Uterus (tissue), 3 donors: ENCODE measurements at regions not wholly inside any gene's neighbourhood (a gene's known extent, or its start where the extent isn't known, plus 50 kb on each side); places are given as distances from the start of the nearest gene placed in this dataset.

Source experiments
- DNase-seq, 2 donors: peaks; one replicate each; pipeline ENCODE4 v3.0.0-alpha.2; 2019 to 2020
- H3K27ac ChIP-seq, 2 donors: fragments of 200-600 bp; sonication (generic); 1 replicate in 1 of 2; 2 replicates in 1 of 2; pipeline ENCODE4 v1.5.1; 2016 to 2018
- H3K27me3 ChIP-seq, 2 donors: fragments of 200-600 bp; sonication (generic); one replicate each; pipeline ENCODE4 v1.5.1; 2018 to 2019; ENCODE audit warnings: control low read depth in 1 of 2
- H3K36me3 ChIP-seq, 2 donors: fragments of 200-600 bp; sonication (generic); one replicate each; pipeline ENCODE4 v1.5.1; 2019; ENCODE audit warnings: control low read depth in 1 of 2
- H3K4me1 ChIP-seq, 2 donors: fragments of 200-600 bp; sonication (generic); one replicate each; pipeline ENCODE4 v1.5.1; 2018 to 2019; ENCODE audit warnings: control low read depth in 1 of 2
- H3K4me3 ChIP-seq, 2 donors: fragments of 200-600 bp; sonication (generic); 1 replicate in 1 of 2; 2 replicates in 1 of 2; pipeline ENCODE4 v1.5.1; 2018 to 2019; ENCODE audit warnings: mild to moderate bottlenecking in 1 of 2
- H3K9me3 ChIP-seq, 2 donors: fragments of 200-600 bp; sonication (generic); one replicate each; pipeline ENCODE4 v1.5.1; 2019; ENCODE audit warnings: control low read depth in 1 of 2
- CTCF ChIP-seq, 4 experiments: fragments of 200-600 bp in 2 of 4; fragments of 450-650 bp in 2 of 4; sonication (generic) in 2 of 4; IDR thresholded peaks; one replicate each; pipeline ENCODE4 v1.5.1; 2016 to 2019; ENCODE audit warnings: antibody characterized with exemption in 4 of 4, mild to moderate bottlenecking in 2 of 4, moderate library complexity in 1 of 4
- POLR2A ChIP-seq, 2 donors: fragments of 450-650 bp; IDR thresholded peaks; one replicate each; pipeline ENCODE4 v1.6.1; 2016; ENCODE audit warnings: antibody characterized with exemption in 2 of 2, mild to moderate bottlenecking in 1 of 2, moderate library complexity in 1 of 2
- intact Hi-C: fragments of 100-400 bp; cut with DNase I; formaldehyde crosslinking; loops from one replicate; pipeline ENCODE4 v1.15.1; 2023; ENCODE audit warnings: low total_unique reads
- donor health status: DM: yes; HTN: yes; CAD: no.

- no peak overlapping the region for H3K4me3 ChIP-seq
- no peak for DNase-seq
- no peaks in the 10 kb centered on the region for H3K36me3 ChIP-seq
- TF ChIP-seq POLR2A (IDR thresholded peaks at IDR 0.05) (no peak), CTCF (IDR thresholded peaks at IDR 0.05) (no peak)
- H3K9me3 ChIP-seq, result no peaks in the 10 kb centered on the region
- H3K27me3 ChIP-seq, result no peaks in the 10 kb centered on the region
- no peaks in the 10 kb centered on the region for H3K4me1 ChIP-seq
- intact Hi-C loops, result no loop called here
- no peak overlapping the region for H3K27ac ChIP-seq
These were observed 230.3 kb upstream of the BOD1L1 start for GRCh38 chr4:13857800-13858199.

- H3K27me3 ChIP-seq, result no peaks in the 10 kb centered on the region
- H3K4me3 ChIP-seq, result no peak overlapping the region
- intact Hi-C loops, result no loop called here
- H3K36me3 ChIP-seq, result no peaks in the 10 kb centered on the region
- no peak overlapping the region for H3K27ac ChIP-seq
- H3K9me3 ChIP-seq, result no peaks in the 10 kb centered on the region
- H3K4me1 ChIP-seq, result no peaks in the 10 kb centered on the region
- no peak for DNase-seq
- TF ChIP-seq CTCF (IDR thresholded peaks at IDR 0.05), result no peak
- TF ChIP-seq POLR2A (IDR thresholded peaks at IDR 0.05), result no peak
These were observed 231.9 kb upstream of the BOD1L1 start for GRCh38 chr4:13859423-13859822.

GRCh38 chr4:13860126-13860525 is 232.6 kb upstream of the BOD1L1 start:
- TF ChIP-seq CTCF (IDR thresholded peaks at IDR 0.05) (no peak), POLR2A (IDR thresholded peaks at IDR 0.05) (no peak)
- Histone ChIP-seq H3K27ac (no peak overlapping the region), H3K4me3 (no peak overlapping the region), H3K4me1 (no peaks in the 10 kb centered on the region), H3K9me3 (no peaks in the 10 kb centered on the region), H3K36me3 (no peaks in the 10 kb centered on the region), H3K27me3 (no peaks in the 10 kb centered on the region)
- intact Hi-C loops, result no loop called here
- no peak for DNase-seq

GRCh38 chr4:13865871-13866669 is 238.5 kb upstream of the BOD1L1 start:
- no peak overlapping the region for H3K27ac ChIP-seq
- no peaks in the 10 kb centered on the region for H3K36me3 ChIP-seq
- intact Hi-C loops, result no loop called here
- no peak overlapping the region for H3K4me3 ChIP-seq
- DNase-seq, result no peak
- TF ChIP-seq CTCF (IDR thresholded peaks at IDR 0.05), result no peak
- no peak for TF ChIP-seq POLR2A (IDR thresholded peaks at IDR 0.05)
- no peaks in the 10 kb centered on the region for H3K9me3 ChIP-seq
- H3K4me1 ChIP-seq, result no peaks in the 10 kb centered on the region
- H3K27me3 ChIP-seq, result no peaks in the 10 kb centered on the region

- DNase-seq, result no peak
- TF ChIP-seq CTCF (IDR thresholded peaks at IDR 0.05) (no peak), POLR2A (IDR thresholded peaks at IDR 0.05) (no peak)
- Histone ChIP-seq H3K27me3 (no peaks in the 10 kb centered on the region), H3K27ac (no peak overlapping the region), H3K36me3 (no peaks in the 10 kb centered on the region), H3K4me3 (no peak overlapping the region), H3K4me1 (no peaks in the 10 kb centered on the region), H3K9me3 (no peaks in the 10 kb centered on the region)
- intact Hi-C loops, result no loop called here
These were observed 239.4 kb upstream of the BOD1L1 start for GRCh38 chr4:13866881-13867280.
